Panc1 (cell line): ENCODE measurements at regions not wholly inside any gene's neighbourhood (a gene's known extent, or its start where the extent isn't known, plus 50 kb on each side); places are given as distances from the start of the nearest gene placed in this dataset.

Experiments
- ATAC-seq: fragments of 200-7000 bp; cut with Tn5 transposase; 2 replicates; pipeline ENCODE4 v1.9.1; 2020; ENCODE audit warnings: mild to moderate bottlenecking, moderate library complexity
- BruUV-seq: library from RNA; stranded (reverse); fragments of 400-500 nt; replicated peaks from 2 replicates; lab custom pipeline; 2021; lab: Mats Ljungman, UMichigan
- CTCF ChIA-PET: fragments of 300-600 bp; sonication (Branson Sonifier 250); formaldehyde crosslinking; loops from one replicate; lab custom pipeline; 2022; ENCODE audit warnings: antibody characterized with exemption; lab: Charles Lee
- POLR2A ChIA-PET: fragments of 300-600 bp; sonication (Branson Sonifier 250); formaldehyde crosslinking; loops from one replicate; lab custom pipeline; 2022; ENCODE audit warnings: antibody characterized with exemption; lab: Charles Lee
- DNase-seq: peaks from one replicate; pipeline ENCODE4 v3.0.0-alpha.2; 2010; ENCODE audit warnings: low read depth, low spot score
- H3K27ac ChIP-seq: 2 replicates; pipeline ENCODE4 v1.5.1; 2011; ENCODE audit warnings: mild to moderate bottlenecking, low read length, inconsistent platforms
- H3K27me3 ChIP-seq: fragments of 200-500 bp; sonication (Bioruptor generic); 2 replicates; pipeline ENCODE4 v1.6.0; 2014; ENCODE audit warnings: low read length, inconsistent platforms; ENCODE audit not compliant: control insufficient read depth, insufficient read depth
- H3K36me3 ChIP-seq: fragments of 200-500 bp; sonication (Bioruptor generic); 2 replicates; pipeline ENCODE4 v1.5.1; 2014; ENCODE audit warnings: inconsistent platforms, mild to moderate bottlenecking, low read length, moderate library complexity; ENCODE audit not compliant: control insufficient read depth, insufficient read depth
- H3K4me1 ChIP-seq: 2 replicates; pipeline ENCODE4 v1.5.1; 2011; ENCODE audit warnings: inconsistent platforms, mild to moderate bottlenecking, low read length, moderate library complexity; ENCODE audit not compliant: control insufficient read depth, insufficient read depth
- H3K4me3 ChIP-seq, 2 experiments: 2 replicates each; pipeline ENCODE4 v1.5.1; 2011 to 2012; ENCODE audit warnings: low read depth in 2 of 2, low read length in 2 of 2, mild to moderate bottlenecking in 2 of 2, inconsistent platforms in 1 of 2, moderate library complexity in 1 of 2
- H3K9me3 ChIP-seq: fragments of 200-500 bp; sonication (Bioruptor generic); 2 replicates; pipeline ENCODE4 v1.5.1; 2014; ENCODE audit warnings: low read depth, mild to moderate bottlenecking, inconsistent platforms, low read length, moderate library complexity; ENCODE audit not compliant: control insufficient read depth, insufficient read depth
- POLR2AphosphoS5 ChIP-seq: IDR thresholded peaks from 2 replicates; pipeline ENCODE4 v1.6.1; 2012; ENCODE audit warnings: mild to moderate bottlenecking, low read depth, low read length, moderate library complexity
- SIN3A ChIP-seq: IDR thresholded peaks from 2 replicates; pipeline ENCODE4 v1.6.1; 2012; ENCODE audit warnings: low read depth, mild to moderate bottlenecking, low read length, moderate library complexity, borderline replicate concordance; ENCODE audit not compliant: insufficient read depth
- TCF7L2 ChIP-seq: IDR thresholded peaks from 2 replicates; pipeline ENCODE4 v1.6.1; 2011; ENCODE audit warnings: mild to moderate bottlenecking, low read depth, low read length, inconsistent platforms
- in situ Hi-C: cut with HindIII; loops from 2 replicates; pipeline ENCODE4 v1.10.0; 2016; ENCODE audit warnings: low sequenced_read_pairs, low pct_unique_long_range_greater_than_20kb
- intact Hi-C: fragments of 100-400 bp; cut with micrococcal nuclease; formaldehyde crosslinking; loops from one replicate; pipeline ENCODE4 v1.10.0; 2022; ENCODE audit not compliant: unreplicated experiment
- TF ChIP-seq, protein P1 (sequence below), 2 experiments: IDR thresholded peaks; 2 replicates each; pipeline ENCODE4 v1.6.1; 2011 to 2012; ENCODE audit warnings: low read depth in 2 of 2, control low read depth in 1 of 2, low read length in 1 of 2, mild to moderate bottlenecking in 1 of 2, moderate library complexity in 1 of 2; ENCODE audit not compliant: insufficient read depth in 1 of 2
- TF ChIP-seq, protein P2 (sequence below): fragments of 450-650 bp; IDR thresholded peaks from 2 replicates; pipeline ENCODE4 v1.5.1; 2017; ENCODE audit warnings: mild to moderate bottlenecking

DNA sequence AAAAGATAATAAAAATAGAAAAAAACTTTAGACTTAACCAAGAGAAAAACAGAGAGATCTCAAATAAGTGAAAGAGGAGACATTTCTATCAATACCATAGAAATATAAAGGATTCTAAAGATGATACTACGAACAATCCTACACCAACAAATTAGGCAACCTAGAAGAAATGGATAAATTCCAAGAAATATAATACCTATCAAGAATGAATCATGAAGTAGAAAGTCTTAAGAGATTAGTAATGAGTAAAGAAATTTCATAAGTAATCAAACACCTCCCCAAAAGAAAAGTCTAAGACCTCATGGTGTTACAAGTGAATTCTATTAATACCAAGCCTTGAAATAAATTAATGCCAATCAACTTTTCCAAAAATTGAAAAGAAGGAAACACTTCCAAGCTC is 1584.5 kb upstream of the MIR17HG start:
- H3K36me3 ChIP-seq = no peaks in the 10 kb centered on the region
- ChIA-PET CTCF (no interaction called here), POLR2A (no interaction called here)
- no peak for ATAC-seq
- no peaks in the 10 kb centered on the region for H3K9me3 ChIP-seq
- no peak overlapping the region for H3K27ac ChIP-seq
- intact Hi-C loops = no loop called here
- TF ChIP-seq POLR2AphosphoS5 = no peak
- no peak for TF ChIP-seq SIN3A
- TF ChIP-seq, protein P1, sequence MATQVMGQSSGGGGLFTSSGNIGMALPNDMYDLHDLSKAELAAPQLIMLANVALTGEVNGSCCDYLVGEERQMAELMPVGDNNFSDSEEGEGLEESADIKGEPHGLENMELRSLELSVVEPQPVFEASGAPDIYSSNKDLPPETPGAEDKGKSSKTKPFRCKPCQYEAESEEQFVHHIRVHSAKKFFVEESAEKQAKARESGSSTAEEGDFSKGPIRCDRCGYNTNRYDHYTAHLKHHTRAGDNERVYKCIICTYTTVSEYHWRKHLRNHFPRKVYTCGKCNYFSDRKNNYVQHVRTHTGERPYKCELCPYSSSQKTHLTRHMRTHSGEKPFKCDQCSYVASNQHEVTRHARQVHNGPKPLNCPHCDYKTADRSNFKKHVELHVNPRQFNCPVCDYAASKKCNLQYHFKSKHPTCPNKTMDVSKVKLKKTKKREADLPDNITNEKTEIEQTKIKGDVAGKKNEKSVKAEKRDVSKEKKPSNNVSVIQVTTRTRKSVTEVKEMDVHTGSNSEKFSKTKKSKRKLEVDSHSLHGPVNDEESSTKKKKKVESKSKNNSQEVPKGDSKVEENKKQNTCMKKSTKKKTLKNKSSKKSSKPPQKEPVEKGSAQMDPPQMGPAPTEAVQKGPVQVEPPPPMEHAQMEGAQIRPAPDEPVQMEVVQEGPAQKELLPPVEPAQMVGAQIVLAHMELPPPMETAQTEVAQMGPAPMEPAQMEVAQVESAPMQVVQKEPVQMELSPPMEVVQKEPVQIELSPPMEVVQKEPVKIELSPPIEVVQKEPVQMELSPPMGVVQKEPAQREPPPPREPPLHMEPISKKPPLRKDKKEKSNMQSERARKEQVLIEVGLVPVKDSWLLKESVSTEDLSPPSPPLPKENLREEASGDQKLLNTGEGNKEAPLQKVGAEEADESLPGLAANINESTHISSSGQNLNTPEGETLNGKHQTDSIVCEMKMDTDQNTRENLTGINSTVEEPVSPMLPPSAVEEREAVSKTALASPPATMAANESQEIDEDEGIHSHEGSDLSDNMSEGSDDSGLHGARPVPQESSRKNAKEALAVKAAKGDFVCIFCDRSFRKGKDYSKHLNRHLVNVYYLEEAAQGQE (IDR thresholded peaks at IDR 0.05; ENCODE audit: insufficient read depth in 1 of 2, low read depth in 2 of 2, low read length in 1 of 2) = no peak
- TF ChIP-seq TCF7L2 = no peak
- TF ChIP-seq, protein P2, sequence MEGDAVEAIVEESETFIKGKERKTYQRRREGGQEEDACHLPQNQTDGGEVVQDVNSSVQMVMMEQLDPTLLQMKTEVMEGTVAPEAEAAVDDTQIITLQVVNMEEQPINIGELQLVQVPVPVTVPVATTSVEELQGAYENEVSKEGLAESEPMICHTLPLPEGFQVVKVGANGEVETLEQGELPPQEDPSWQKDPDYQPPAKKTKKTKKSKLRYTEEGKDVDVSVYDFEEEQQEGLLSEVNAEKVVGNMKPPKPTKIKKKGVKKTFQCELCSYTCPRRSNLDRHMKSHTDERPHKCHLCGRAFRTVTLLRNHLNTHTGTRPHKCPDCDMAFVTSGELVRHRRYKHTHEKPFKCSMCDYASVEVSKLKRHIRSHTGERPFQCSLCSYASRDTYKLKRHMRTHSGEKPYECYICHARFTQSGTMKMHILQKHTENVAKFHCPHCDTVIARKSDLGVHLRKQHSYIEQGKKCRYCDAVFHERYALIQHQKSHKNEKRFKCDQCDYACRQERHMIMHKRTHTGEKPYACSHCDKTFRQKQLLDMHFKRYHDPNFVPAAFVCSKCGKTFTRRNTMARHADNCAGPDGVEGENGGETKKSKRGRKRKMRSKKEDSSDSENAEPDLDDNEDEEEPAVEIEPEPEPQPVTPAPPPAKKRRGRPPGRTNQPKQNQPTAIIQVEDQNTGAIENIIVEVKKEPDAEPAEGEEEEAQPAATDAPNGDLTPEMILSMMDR = no peak
- no peak for DNase-seq
- H3K4me1 ChIP-seq = no peaks in the 10 kb centered on the region
- H3K4me3 ChIP-seq = no peak overlapping the region
- BruUV-seq = no TSS peak
- no peaks in the 10 kb centered on the region for H3K27me3 ChIP-seq
- in situ Hi-C loops = no loop called here

DNA sequence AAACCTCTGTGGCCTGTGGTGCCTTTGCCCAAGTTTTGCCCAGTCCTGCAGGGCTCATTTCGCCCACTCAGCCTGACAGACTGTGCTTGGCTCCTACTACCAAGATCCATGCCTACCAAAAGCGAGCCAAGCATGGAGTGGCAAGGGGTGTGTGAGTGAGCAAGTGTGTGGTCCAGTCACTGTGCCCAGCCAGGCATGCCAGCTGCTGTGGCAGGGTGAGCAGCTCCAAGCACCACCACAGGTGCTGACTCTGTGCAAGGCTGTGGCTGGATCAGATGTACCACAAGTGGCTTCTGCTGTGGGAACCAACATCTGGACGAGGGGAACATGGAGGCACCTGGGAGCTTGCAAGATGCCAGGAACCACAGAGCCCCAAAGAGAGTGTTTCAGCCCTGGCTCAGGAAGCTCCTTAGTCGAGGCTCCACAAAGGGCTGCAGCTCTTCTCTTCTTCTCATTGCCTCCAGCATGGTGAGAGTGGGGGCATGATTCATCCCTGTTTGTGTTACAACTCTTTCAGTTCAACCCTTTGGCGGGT is 1564.2 kb upstream of the MIR17HG start:
- ATAC-seq (no peak), DNase-seq (no peak)
- no TSS peak for BruUV-seq
- H3K4me3 ChIP-seq = no peak overlapping the region
- TF ChIP-seq SIN3A = no peak
- TF ChIP-seq POLR2AphosphoS5 = no peak
- TF ChIP-seq TCF7L2 = no peak
- TF ChIP-seq, protein P2 = no peak
- TF ChIP-seq, protein P1 (IDR thresholded peaks at IDR 0.05; ENCODE audit: insufficient read depth in 1 of 2, low read depth in 2 of 2, low read length in 1 of 2) = no peak
- H3K9me3 ChIP-seq = no peaks in the 10 kb centered on the region
- in situ Hi-C loops = no loop called here
- ChIA-PET POLR2A (no interaction called here), CTCF (no interaction called here)
- H3K4me1 ChIP-seq = no peaks in the 10 kb centered on the region
- intact Hi-C loops = no loop called here
- H3K27ac ChIP-seq = no peak overlapping the region
- H3K27me3 ChIP-seq = no peaks in the 10 kb centered on the region
- H3K36me3 ChIP-seq = no peaks in the 10 kb centered on the region
